ENCODE measurements at regions not wholly inside any gene's neighbourhood (a gene's known extent, or its start where the extent isn't known, plus 50 kb on each side); places are given as distances from the start of the nearest gene placed in this dataset.

- no peak for DNase-seq (ENCODE audit: low spot score)
- no peaks in the 10 kb centered on the region for H4K20me1 ChIP-seq (ENCODE audit: low read depth)
- H3F3A ChIP-seq (ENCODE audit: low read depth), result no peaks in the 10 kb centered on the region
- H3K9me3 ChIP-seq (ENCODE audit: low read depth), result no peaks in the 10 kb centered on the region
- Mint-ChIP-seq H3K4me3 (no peak overlapping the region), H3K27me3 (ENCODE audit: insufficient read depth, low read depth) (peaks cover 11% of the 10 kb centered on the region), H3K9me3 (peaks cover 38% of the 10 kb centered on the region), H3K4me1 (no peaks in the 10 kb centered on the region), H3K36me3 (peaks cover 1% of the 10 kb centered on the region), H3K27ac (no peak overlapping the region)
- H3K4me3 ChIP-seq, result no peak overlapping the region
- H3K4me2 ChIP-seq, result no peak overlapping the region
- TF ChIP-seq CTCF (IDR thresholded peaks at IDR 0.05), result no peak
- no peak for TF ChIP-seq EZH2 (IDR thresholded peaks at IDR 0.05)
- no peak for TF ChIP-seq EZH2phosphoT487 (IDR thresholded peaks at IDR 0.05)
- no peaks in the 10 kb centered on the region for H3K4me1 ChIP-seq
- no peaks in the 10 kb centered on the region for H3K79me2 ChIP-seq (ENCODE audit: low read depth)
- no peaks in the 10 kb centered on the region for H3K36me3 ChIP-seq
- no peak overlapping the region for H3K27ac ChIP-seq
- no peak overlapping the region for H3K9ac ChIP-seq
- no peak overlapping the region for H2AFZ ChIP-seq (replicated peaks)
- no peaks in the 10 kb centered on the region for H3K27me3 ChIP-seq
Measured at GRCh38 chr5:74222806-74223205, 417.7 kb downstream of the ENC1 start.

GRCh38 chr5:74221413-74221812, 419.1 kb downstream of the ENC1 start:
- H3K4me3 ChIP-seq, result no peak overlapping the region
- no peaks in the 10 kb centered on the region for H4K20me1 ChIP-seq (ENCODE audit: low read depth)
- no peaks in the 10 kb centered on the region for H3K36me3 ChIP-seq
- Mint-ChIP-seq H3K27me3 (ENCODE audit: insufficient read depth, low read depth) (peaks cover 11% of the 10 kb centered on the region), H3K36me3 (peaks cover 1% of the 10 kb centered on the region), H3K4me1 (no peaks in the 10 kb centered on the region), H3K27ac (no peak overlapping the region), H3K9me3 (peaks cover 38% of the 10 kb centered on the region), H3K4me3 (no peak overlapping the region)
- H3K9ac ChIP-seq, result no peak overlapping the region
- no peak overlapping the region for H2AFZ ChIP-seq (replicated peaks)
- H3K27ac ChIP-seq, result no peak overlapping the region
- no peaks in the 10 kb centered on the region for H3K4me1 ChIP-seq
- no peaks in the 10 kb centered on the region for H3K79me2 ChIP-seq (ENCODE audit: low read depth)
- H3K4me2 ChIP-seq, result no peak overlapping the region
- H3K27me3 ChIP-seq, result no peaks in the 10 kb centered on the region
- no peaks in the 10 kb centered on the region for H3K9me3 ChIP-seq (ENCODE audit: low read depth)
- no peaks in the 10 kb centered on the region for H3F3A ChIP-seq (ENCODE audit: low read depth)
- TF ChIP-seq CTCF (IDR thresholded peaks at IDR 0.05) (no peak), EZH2 (IDR thresholded peaks at IDR 0.05) (no peak), EZH2phosphoT487 (IDR thresholded peaks at IDR 0.05) (no peak)
- no peak for DNase-seq (ENCODE audit: low spot score)

- H3K27me3 Mint-ChIP-seq (ENCODE audit: insufficient read depth, low read depth), result peaks cover 8% of the 10 kb centered on the region
- DNase-seq (ENCODE audit: low spot score), result no peak
Measured at GRCh38 chr5:74216012-74216411, 424.5 kb downstream of the ENC1 start.

More at GRCh38 chr5:74216012-74216411, 424.5 kb downstream of the ENC1 start:
- no peaks in the 10 kb centered on the region for H3K9me3 ChIP-seq (ENCODE audit: low read depth)
- H3F3A ChIP-seq (ENCODE audit: low read depth), result no peaks in the 10 kb centered on the region
- H3K36me3 ChIP-seq, result no peaks in the 10 kb centered on the region
- no peaks in the 10 kb centered on the region for H4K20me1 ChIP-seq (ENCODE audit: low read depth)
- no peaks in the 10 kb centered on the region for H3K4me1 ChIP-seq
- TF ChIP-seq EZH2phosphoT487 (IDR thresholded peaks at IDR 0.05) (no peak), CTCF (IDR thresholded peaks at IDR 0.05) (no peak), EZH2 (IDR thresholded peaks at IDR 0.05) (no peak)
- no peaks in the 10 kb centered on the region for H3K79me2 ChIP-seq (ENCODE audit: low read depth)
- H3K36me3 Mint-ChIP-seq, result peaks cover 1% of the 10 kb centered on the region
- H3K9me3 Mint-ChIP-seq, result peaks cover 22% of the 10 kb centered on the region
- H3K4me2 ChIP-seq, result no peak overlapping the region
- no peaks in the 10 kb centered on the region for H3K4me1 Mint-ChIP-seq
- H3K4me3 Mint-ChIP-seq, result no peak overlapping the region
- H3K27ac Mint-ChIP-seq, result no peak overlapping the region
- no peak overlapping the region for H3K9ac ChIP-seq
- no peak overlapping the region for H2AFZ ChIP-seq (replicated peaks)
- H3K27me3 ChIP-seq, result no peaks in the 10 kb centered on the region
- no peak overlapping the region for H3K4me3 ChIP-seq
- no peak overlapping the region for H3K27ac ChIP-seq
